WTC11 (cell line): ENCODE measurements at regions not wholly inside any gene's neighbourhood (a gene's known extent, or its start where the extent isn't known, plus 50 kb on each side); places are given as distances from the start of the nearest gene placed in this dataset.

Experiments
- ATAC-seq: fragments of 200-7000 bp; cut with Tn5 transposase; 2 replicates; pipeline ENCODE4 v1.10.0; 2021; ENCODE audit warnings: mild to moderate bottlenecking, moderate library complexity
- CTCF ChIA-PET: fragments of 300-600 bp; sonication (Branson Sonifier 250); formaldehyde crosslinking; loops from one replicate; lab custom pipeline; 2021; ENCODE audit warnings: antibody characterized with exemption; lab: Charles Lee
- POLR2A ChIA-PET: fragments of 350-600 bp; sonication (Branson Sonifier 250); formaldehyde crosslinking; loops from one replicate; lab custom pipeline; 2021; ENCODE audit warnings: antibody characterized with exemption; lab: Charles Lee
- DNase-seq: peaks from one replicate; pipeline ENCODE4 v3.0.0; 2021; ENCODE audit warnings: low spot score
- H3K27ac Mint-ChIP-seq: 2 replicates; pipeline ENCODE4 v1.8.0; 2021; ENCODE audit warnings: mixed read lengths
- H3K27me3 Mint-ChIP-seq: 2 replicates; pipeline ENCODE4 v1.8.0; 2021; ENCODE audit warnings: low read depth, mild to moderate bottlenecking, moderate library complexity, mixed read lengths
- H3K36me3 Mint-ChIP-seq: 2 replicates; pipeline ENCODE4 v1.8.0; 2021; ENCODE audit warnings: mixed read lengths
- H3K4me1 Mint-ChIP-seq: 2 replicates; pipeline ENCODE4 v1.8.0; 2022; ENCODE audit warnings: mixed read lengths
- H3K4me3 Mint-ChIP-seq: 2 replicates; pipeline ENCODE4 v1.8.0; 2021; ENCODE audit warnings: mild to moderate bottlenecking, moderate library complexity, mixed read lengths
- H3K9me3 Mint-ChIP-seq: 2 replicates; pipeline ENCODE4 v1.8.0; 2021; ENCODE audit warnings: mixed read lengths
- FOXJ3 ChIP-seq: sonication (generic); formaldehyde crosslinking; IDR thresholded peaks from 2 replicates; pipeline ENCODE4 v1.9.0; 2021; ENCODE audit warnings: missing genetic modification reagents, mild to moderate bottlenecking, borderline replicate concordance
- FOXK1 ChIP-seq: sonication (generic); formaldehyde crosslinking; IDR thresholded peaks from 2 replicates; pipeline ENCODE4 v1.8.0; 2022; ENCODE audit warnings: mild to moderate bottlenecking, moderate library complexity, missing genetic modification reagents
- FOXP4 ChIP-seq: sonication (generic); formaldehyde crosslinking; IDR thresholded peaks from 2 replicates; pipeline ENCODE4 v1.8.0; 2022; ENCODE audit warnings: mild to moderate bottlenecking, missing genetic modification reagents
- JAZF1 ChIP-seq: fragments of 250-450 bp; sonication (Bioruptor Pico); IDR thresholded peaks from 2 replicates; pipeline ENCODE4 v1.9.0; 2021; ENCODE audit warnings: moderate library complexity, mild to moderate bottlenecking, inconsistent platforms
- NFE2L1 ChIP-seq: sonication (generic); formaldehyde crosslinking; IDR thresholded peaks from 2 replicates; pipeline ENCODE4 v1.8.1; 2023; ENCODE audit warnings: missing genetic modification reagents
- PRRX2 ChIP-seq: fragments of 250-450 bp; sonication (Bioruptor Pico); IDR thresholded peaks from 2 replicates; pipeline ENCODE4 v1.8.0; 2021; ENCODE audit warnings: mild to moderate bottlenecking
- RORB ChIP-seq: fragments of 250-450 bp; sonication (Bioruptor Pico); IDR thresholded peaks from 2 replicates; pipeline ENCODE4 v1.9.0; 2021; ENCODE audit warnings: mild to moderate bottlenecking
- SOX15 ChIP-seq: fragments of 250-450 bp; sonication (Bioruptor Pico); IDR thresholded peaks from 2 replicates; pipeline ENCODE4 v1.9.0; 2021; ENCODE audit warnings: mild to moderate bottlenecking
- SP1 ChIP-seq: sonication (generic); formaldehyde crosslinking; conservative IDR thresholded peaks from 2 replicates; pipeline ENCODE4 v1.8.1; 2022; ENCODE audit warnings: missing genetic modification reagents
- TCF7 ChIP-seq: sonication (generic); formaldehyde crosslinking; IDR thresholded peaks from 2 replicates; pipeline ENCODE4 v1.8.0; 2022; ENCODE audit warnings: mild to moderate bottlenecking, low read depth, missing genetic modification reagents, moderate library complexity
- TEAD4 ChIP-seq: sonication (generic); formaldehyde crosslinking; IDR thresholded peaks from 2 replicates; pipeline ENCODE4 v1.8.0; 2022; ENCODE audit warnings: mild to moderate bottlenecking, missing genetic modification reagents
- TP53 ChIP-seq: sonication (generic); formaldehyde crosslinking; IDR thresholded peaks from 2 replicates; pipeline ENCODE4 v1.8.1; 2023; ENCODE audit warnings: mild to moderate bottlenecking, missing genetic modification reagents
- ZNF121 ChIP-seq: sonication (generic); formaldehyde crosslinking; IDR thresholded peaks from 2 replicates; pipeline ENCODE4 v1.8.0; 2023; ENCODE audit warnings: missing genetic modification reagents
- ZNF219 ChIP-seq: sonication (generic); formaldehyde crosslinking; IDR thresholded peaks from 2 replicates; pipeline ENCODE4 v1.8.0; 2023; ENCODE audit warnings: missing genetic modification reagents, mild to moderate bottlenecking, borderline replicate concordance
- ZNF416 ChIP-seq: fragments of 250-450 bp; sonication (Bioruptor Pico); IDR thresholded peaks from 2 replicates; pipeline ENCODE4 v1.9.0; 2021; ENCODE audit warnings: mild to moderate bottlenecking, inconsistent platforms
- TF ChIP-seq, protein P1 (sequence below): sonication (generic); formaldehyde crosslinking; IDR thresholded peaks from 2 replicates; pipeline ENCODE4 v1.8.0; 2023; ENCODE audit warnings: missing genetic modification reagents, mild to moderate bottlenecking, borderline replicate concordance
- TF ChIP-seq, protein P2 (sequence below): sonication (generic); formaldehyde crosslinking; IDR thresholded peaks from 2 replicates; pipeline ENCODE4 v1.8.0; 2022; ENCODE audit warnings: mild to moderate bottlenecking, missing genetic modification reagents
- TF ChIP-seq, protein P3 (sequence below): sonication (generic); formaldehyde crosslinking; IDR thresholded peaks from 2 replicates; pipeline ENCODE4 v1.8.1; 2023; ENCODE audit warnings: mild to moderate bottlenecking, missing genetic modification reagents, borderline replicate concordance

DNA sequence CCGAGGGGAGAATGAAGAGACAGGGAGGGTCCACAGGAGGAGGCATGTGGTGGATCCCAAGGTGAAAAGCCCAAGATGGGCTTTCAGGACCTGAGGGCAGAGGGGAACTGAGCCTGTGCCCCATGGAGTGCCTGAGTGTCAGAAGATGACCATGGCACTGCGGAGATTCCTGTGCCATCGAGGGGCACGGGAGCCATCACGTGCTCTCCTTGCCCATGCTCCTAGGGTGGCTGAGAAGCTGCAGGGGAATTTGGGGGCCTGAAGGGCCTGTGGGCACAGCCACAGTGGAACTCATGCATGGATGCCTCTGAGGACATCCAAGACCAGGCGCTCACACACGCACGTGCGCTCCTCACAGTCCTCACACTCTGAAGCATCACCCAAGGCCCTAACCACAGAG is 56.1 kb upstream of the GLI2 start:
- no peak for ATAC-seq

More for the DNA sequence above, 56.1 kb upstream of the GLI2 start:
- no peak for DNase-seq
- ChIA-PET CTCF (interaction anchor here (1.2 to 2.0 kb wide), 3 partner anchors 10 to 398 kb away, joined by 5 to 6 read pairs (median 5); no protein-coding TSS in a partner anchor), POLR2A (no interaction called here)
- Mint-ChIP-seq H3K27me3 (peaks cover 43% of the 10 kb centered on the region), H3K9me3 (no peaks in the 10 kb centered on the region), H3K4me3 (no peak overlapping the region), H3K27ac (no peak overlapping the region), H3K36me3 (no peaks in the 10 kb centered on the region), H3K4me1 (peaks cover 3% of the 10 kb centered on the region; the same call in 1 of the 2 replicates)
- no peak for TF ChIP-seq FOXP4 (CRISPR knock-in tag)
- no peak for TF ChIP-seq RORB
- no peak for TF ChIP-seq ZNF219 (CRISPR knock-in tag)
- TF ChIP-seq, protein P1, sequence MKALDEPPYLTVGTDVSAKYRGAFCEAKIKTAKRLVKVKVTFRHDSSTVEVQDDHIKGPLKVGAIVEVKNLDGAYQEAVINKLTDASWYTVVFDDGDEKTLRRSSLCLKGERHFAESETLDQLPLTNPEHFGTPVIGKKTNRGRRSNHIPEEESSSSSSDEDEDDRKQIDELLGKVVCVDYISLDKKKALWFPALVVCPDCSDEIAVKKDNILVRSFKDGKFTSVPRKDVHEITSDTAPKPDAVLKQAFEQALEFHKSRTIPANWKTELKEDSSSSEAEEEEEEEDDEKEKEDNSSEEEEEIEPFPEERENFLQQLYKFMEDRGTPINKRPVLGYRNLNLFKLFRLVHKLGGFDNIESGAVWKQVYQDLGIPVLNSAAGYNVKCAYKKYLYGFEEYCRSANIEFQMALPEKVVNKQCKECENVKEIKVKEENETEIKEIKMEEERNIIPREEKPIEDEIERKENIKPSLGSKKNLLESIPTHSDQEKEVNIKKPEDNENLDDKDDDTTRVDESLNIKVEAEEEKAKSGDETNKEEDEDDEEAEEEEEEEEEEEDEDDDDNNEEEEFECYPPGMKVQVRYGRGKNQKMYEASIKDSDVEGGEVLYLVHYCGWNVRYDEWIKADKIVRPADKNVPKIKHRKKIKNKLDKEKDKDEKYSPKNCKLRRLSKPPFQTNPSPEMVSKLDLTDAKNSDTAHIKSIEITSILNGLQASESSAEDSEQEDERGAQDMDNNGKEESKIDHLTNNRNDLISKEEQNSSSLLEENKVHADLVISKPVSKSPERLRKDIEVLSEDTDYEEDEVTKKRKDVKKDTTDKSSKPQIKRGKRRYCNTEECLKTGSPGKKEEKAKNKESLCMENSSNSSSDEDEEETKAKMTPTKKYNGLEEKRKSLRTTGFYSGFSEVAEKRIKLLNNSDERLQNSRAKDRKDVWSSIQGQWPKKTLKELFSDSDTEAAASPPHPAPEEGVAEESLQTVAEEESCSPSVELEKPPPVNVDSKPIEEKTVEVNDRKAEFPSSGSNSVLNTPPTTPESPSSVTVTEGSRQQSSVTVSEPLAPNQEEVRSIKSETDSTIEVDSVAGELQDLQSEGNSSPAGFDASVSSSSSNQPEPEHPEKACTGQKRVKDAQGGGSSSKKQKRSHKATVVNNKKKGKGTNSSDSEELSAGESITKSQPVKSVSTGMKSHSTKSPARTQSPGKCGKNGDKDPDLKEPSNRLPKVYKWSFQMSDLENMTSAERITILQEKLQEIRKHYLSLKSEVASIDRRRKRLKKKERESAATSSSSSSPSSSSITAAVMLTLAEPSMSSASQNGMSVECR, result no peak
- TF ChIP-seq, protein P2, sequence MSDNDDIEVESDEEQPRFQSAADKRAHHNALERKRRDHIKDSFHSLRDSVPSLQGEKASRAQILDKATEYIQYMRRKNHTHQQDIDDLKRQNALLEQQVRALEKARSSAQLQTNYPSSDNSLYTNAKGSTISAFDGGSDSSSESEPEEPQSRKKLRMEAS (CRISPR knock-in tag), result no peak
- TF ChIP-seq, protein P3, sequence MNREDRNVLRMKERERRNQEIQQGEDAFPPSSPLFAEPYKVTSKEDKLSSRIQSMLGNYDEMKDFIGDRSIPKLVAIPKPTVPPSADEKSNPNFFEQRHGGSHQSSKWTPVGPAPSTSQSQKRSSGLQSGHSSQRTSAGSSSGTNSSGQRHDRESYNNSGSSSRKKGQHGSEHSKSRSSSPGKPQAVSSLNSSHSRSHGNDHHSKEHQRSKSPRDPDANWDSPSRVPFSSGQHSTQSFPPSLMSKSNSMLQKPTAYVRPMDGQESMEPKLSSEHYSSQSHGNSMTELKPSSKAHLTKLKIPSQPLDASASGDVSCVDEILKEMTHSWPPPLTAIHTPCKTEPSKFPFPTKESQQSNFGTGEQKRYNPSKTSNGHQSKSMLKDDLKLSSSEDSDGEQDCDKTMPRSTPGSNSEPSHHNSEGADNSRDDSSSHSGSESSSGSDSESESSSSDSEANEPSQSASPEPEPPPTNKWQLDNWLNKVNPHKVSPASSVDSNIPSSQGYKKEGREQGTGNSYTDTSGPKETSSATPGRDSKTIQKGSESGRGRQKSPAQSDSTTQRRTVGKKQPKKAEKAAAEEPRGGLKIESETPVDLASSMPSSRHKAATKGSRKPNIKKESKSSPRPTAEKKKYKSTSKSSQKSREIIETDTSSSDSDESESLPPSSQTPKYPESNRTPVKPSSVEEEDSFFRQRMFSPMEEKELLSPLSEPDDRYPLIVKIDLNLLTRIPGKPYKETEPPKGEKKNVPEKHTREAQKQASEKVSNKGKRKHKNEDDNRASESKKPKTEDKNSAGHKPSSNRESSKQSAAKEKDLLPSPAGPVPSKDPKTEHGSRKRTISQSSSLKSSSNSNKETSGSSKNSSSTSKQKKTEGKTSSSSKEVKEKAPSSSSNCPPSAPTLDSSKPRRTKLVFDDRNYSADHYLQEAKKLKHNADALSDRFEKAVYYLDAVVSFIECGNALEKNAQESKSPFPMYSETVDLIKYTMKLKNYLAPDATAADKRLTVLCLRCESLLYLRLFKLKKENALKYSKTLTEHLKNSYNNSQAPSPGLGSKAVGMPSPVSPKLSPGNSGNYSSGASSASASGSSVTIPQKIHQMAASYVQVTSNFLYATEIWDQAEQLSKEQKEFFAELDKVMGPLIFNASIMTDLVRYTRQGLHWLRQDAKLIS, result no peak
- TF ChIP-seq NFE2L1 (CRISPR knock-in tag), result no peak
- TF ChIP-seq JAZF1, result no peak
- TF ChIP-seq SP1 (CRISPR knock-in tag), result no peak
- no peak for TF ChIP-seq TCF7 (CRISPR knock-in tag)
- TF ChIP-seq TP53, result no peak
- TF ChIP-seq FOXK1 (CRISPR knock-in tag), result no peak
- no peak for TF ChIP-seq ZNF416 (CRISPR knock-in tag)
- TF ChIP-seq FOXJ3 (CRISPR knock-in tag), result no peak
- TF ChIP-seq ZNF121 (CRISPR knock-in tag), result no peak
- no peak for TF ChIP-seq SOX15 (CRISPR knock-in tag)
- no peak for TF ChIP-seq TEAD4
- no peak for TF ChIP-seq PRRX2
